Esophagus squamous epithelium (tissue), 5 donors: ENCODE measurements at regions not wholly inside any gene's neighbourhood (a gene's known extent, or its start where the extent isn't known, plus 50 kb on each side); places are given as distances from the start of the nearest gene placed in this dataset.

Experiments used
- DNase-seq: peaks from one replicate; lab custom pipeline; 2025; lab: John Stamatoyannopoulos, UW
- H3K27ac ChIP-seq, 4 donors: fragments of 200-600 bp; sonication (generic); one replicate each; pipeline ENCODE4 v1.5.1; 2016 to 2019; ENCODE audit warnings: mild to moderate bottlenecking in 1 of 4
- H3K27me3 ChIP-seq, 4 donors: fragments of 200-600 bp; sonication (generic); 1 replicate in 3 of 4; 2 replicates in 1 of 4; pipeline versions ENCODE4 v1.5.1 to v1.6.0; 2017 to 2021; ENCODE audit warnings: antibody characterized with exemption in 1 of 4
- H3K36me3 ChIP-seq, 3 donors: fragments of 200-600 bp; sonication (generic); one replicate each; pipeline ENCODE4 v1.5.1; 2016 to 2019
- H3K4me1 ChIP-seq, 3 donors: fragments of 200-600 bp; sonication (generic); one replicate each; pipeline ENCODE4 v1.5.1; 2017 to 2019
- H3K4me3 ChIP-seq, 4 donors: fragments of 200-600 bp; sonication (generic); 1 replicate in 3 of 4; 2 replicates in 1 of 4; pipeline ENCODE4 v1.5.1; 2016 to 2019; ENCODE audit warnings: mild to moderate bottlenecking in 2 of 4, moderate library complexity in 1 of 4
- H3K9me3 ChIP-seq, 3 donors: fragments of 200-600 bp; sonication (generic); one replicate each; pipeline ENCODE4 v1.5.1; 2016 to 2019
- POLR2A ChIP-seq, 4 donors: fragments of 450-650 bp; IDR thresholded peaks; one replicate each; pipeline ENCODE4 v1.6.1; 2017; ENCODE audit warnings: antibody characterized with exemption in 4 of 4, mild to moderate bottlenecking in 4 of 4, moderate library complexity in 3 of 4
- WGBS, 2 donors: methylation state at CpG; one replicate each; pipeline ENCODE4 v1.1.5; 2018; 5-methylcytosine and 5-hydroxymethylcytosine counted together
- intact Hi-C: fragments of 100-400 bp; cut with DNase I; formaldehyde crosslinking; loops from one replicate; pipeline ENCODE4 v1.15.0; 2022
- TF ChIP-seq, protein P1 (sequence below), 6 experiments: fragments of 450-650 bp in 4 of 6; fragments of 200-600 bp in 2 of 6; sonication (generic) in 2 of 6; IDR thresholded peaks; one replicate each; pipeline ENCODE4 v1.5.1; 2016 to 2019; ENCODE audit warnings: antibody characterized with exemption in 6 of 6, mild to moderate bottlenecking in 4 of 6, moderate library complexity in 4 of 6
- donor health status: DM: yes; HTN: yes; CAD: no.

DNA sequence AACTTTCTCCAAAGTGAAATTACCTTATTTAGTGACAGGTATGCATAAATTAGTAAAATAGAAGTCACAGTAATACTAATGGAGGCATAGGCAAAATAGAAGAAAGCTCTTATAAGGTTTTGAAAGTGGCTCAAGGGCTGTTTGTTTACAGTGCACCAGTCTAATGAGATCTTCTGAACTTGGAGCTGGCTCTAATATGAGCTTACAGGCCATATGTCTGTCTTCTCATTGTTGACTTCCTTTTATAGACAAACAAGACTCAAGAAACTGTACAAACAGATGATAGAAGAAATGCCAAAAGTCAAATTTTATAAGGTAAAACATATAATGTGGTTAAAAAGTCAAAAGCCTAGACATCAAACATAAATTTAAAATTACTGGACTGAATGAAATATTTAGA lies 207.5 kb upstream of the NEGR1 start:
- H3K27ac ChIP-seq = no peak overlapping the region
- no peaks in the 10 kb centered on the region for H3K9me3 ChIP-seq
- intact Hi-C loops = no loop called here
- H3K27me3 ChIP-seq = no peaks in the 10 kb centered on the region
- TF ChIP-seq, protein P1, sequence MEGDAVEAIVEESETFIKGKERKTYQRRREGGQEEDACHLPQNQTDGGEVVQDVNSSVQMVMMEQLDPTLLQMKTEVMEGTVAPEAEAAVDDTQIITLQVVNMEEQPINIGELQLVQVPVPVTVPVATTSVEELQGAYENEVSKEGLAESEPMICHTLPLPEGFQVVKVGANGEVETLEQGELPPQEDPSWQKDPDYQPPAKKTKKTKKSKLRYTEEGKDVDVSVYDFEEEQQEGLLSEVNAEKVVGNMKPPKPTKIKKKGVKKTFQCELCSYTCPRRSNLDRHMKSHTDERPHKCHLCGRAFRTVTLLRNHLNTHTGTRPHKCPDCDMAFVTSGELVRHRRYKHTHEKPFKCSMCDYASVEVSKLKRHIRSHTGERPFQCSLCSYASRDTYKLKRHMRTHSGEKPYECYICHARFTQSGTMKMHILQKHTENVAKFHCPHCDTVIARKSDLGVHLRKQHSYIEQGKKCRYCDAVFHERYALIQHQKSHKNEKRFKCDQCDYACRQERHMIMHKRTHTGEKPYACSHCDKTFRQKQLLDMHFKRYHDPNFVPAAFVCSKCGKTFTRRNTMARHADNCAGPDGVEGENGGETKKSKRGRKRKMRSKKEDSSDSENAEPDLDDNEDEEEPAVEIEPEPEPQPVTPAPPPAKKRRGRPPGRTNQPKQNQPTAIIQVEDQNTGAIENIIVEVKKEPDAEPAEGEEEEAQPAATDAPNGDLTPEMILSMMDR (IDR thresholded peaks at IDR 0.05) = no peak
- TF ChIP-seq POLR2A (IDR thresholded peaks at IDR 0.05) = no peak
- DNase-seq = no peak
- H3K4me1 ChIP-seq = no peaks in the 10 kb centered on the region
- H3K36me3 ChIP-seq = no peaks in the 10 kb centered on the region
- H3K4me3 ChIP-seq = no peak overlapping the region

DNA sequence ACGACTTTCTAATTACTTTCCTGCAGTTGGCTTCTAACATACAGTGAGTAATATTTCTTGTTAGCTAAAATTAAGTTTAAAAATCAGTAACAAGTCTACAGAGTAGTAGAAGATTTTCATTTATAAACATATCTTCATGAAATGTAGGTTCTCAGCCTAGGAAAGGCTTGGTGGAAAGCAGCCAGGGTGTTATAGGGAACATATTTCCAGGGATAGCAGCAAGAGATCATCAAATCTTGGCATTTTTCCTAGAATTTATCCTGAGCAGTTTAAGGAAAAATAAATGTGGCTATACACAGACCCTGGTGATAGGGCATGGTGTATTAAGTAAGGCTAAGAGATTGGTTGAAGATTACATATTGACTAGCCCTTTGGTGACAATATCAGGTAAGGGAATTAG lies 203.5 kb upstream of the NEGR1 start:
- intact Hi-C loops = no loop called here
- Histone ChIP-seq H3K27ac (no peak overlapping the region), H3K9me3 (no peaks in the 10 kb centered on the region), H3K4me3 (no peak overlapping the region), H3K36me3 (no peaks in the 10 kb centered on the region), H3K27me3 (no peaks in the 10 kb centered on the region), H3K4me1 (no peaks in the 10 kb centered on the region)
- WGBS, 2 donors = 10% methylated on average over 1 of the region's 1 CpG
- no peak for TF ChIP-seq POLR2A (IDR thresholded peaks at IDR 0.05)
- TF ChIP-seq, protein P1 (IDR thresholded peaks at IDR 0.05) = no peak
- DNase-seq = no peak

DNA sequence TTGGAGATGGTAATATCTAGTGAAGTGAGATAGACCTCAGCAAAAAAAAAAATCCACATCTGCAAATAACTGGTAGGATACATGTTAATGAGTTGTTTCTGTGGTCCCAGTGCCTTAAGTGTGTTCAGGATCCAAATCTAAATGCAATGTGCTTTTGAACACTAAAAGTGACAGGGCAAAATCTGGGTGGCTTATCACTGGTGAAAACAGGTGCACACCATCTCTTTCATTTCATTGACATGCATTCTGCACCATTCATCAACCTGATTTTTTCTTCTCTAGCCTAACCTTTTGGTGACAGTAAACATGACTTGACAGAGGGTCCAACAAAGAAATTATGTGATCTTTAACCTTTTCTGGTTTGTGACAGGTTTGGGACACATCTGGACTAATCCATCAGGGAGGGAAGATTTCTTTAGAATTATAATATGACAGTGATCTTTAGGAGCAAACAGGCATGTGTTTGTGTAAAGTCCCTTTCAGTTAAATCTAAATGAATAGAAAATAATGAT lies 201.6 kb upstream of the NEGR1 start:
- DNase-seq = no peak
- Histone ChIP-seq H3K9me3 (no peaks in the 10 kb centered on the region), H3K27ac (no peak overlapping the region), H3K36me3 (no peaks in the 10 kb centered on the region), H3K27me3 (no peaks in the 10 kb centered on the region), H3K4me1 (no peaks in the 10 kb centered on the region), H3K4me3 (no peak overlapping the region)
- no peak for TF ChIP-seq POLR2A (IDR thresholded peaks at IDR 0.05)
- TF ChIP-seq, protein P1 (IDR thresholded peaks at IDR 0.05) = no peak
- intact Hi-C loops = no loop called here

DNA sequence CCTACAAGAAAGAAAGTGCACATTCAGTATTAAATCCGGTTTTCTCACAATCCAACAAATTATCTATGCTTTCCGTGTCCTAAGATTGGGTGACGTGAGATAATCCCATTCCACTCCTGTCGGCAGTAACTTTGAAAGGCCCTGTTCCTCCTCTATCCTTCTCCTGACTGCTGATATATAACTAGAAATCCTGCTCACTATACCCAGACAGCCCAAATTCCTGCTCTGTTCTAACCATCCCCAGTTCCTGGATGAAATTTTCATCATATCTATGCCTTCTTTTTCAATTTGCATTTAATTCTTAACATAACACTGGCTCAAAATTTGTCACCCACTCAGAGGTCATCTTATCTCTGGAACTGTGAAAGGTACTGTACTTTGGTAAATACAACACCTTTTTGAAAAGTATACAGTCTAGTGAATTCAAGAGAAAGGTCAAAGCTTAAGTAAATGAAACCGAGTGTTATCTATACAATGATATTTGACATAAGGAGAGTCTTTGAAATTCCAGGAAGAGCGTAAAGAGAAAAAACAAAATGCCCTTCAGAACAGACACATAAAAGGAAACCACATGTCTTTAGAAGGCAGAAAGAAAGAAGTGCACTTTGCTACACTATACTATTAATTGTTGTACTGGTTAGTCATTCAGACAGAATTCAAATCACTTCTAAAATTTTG lies 200.5 kb upstream of the NEGR1 start:
- no peaks in the 10 kb centered on the region for H3K36me3 ChIP-seq
- TF ChIP-seq POLR2A (IDR thresholded peaks at IDR 0.05) = no peak
- TF ChIP-seq, protein P1 (IDR thresholded peaks at IDR 0.05) = no peak
- H3K4me1 ChIP-seq = no peaks in the 10 kb centered on the region
- H3K9me3 ChIP-seq = no peaks in the 10 kb centered on the region
- H3K4me3 ChIP-seq = no peak overlapping the region
- DNase-seq = no peak
- H3K27me3 ChIP-seq = no peaks in the 10 kb centered on the region
- 46 to 58% methylated on average over 6 of the region's 6 CpGs for WGBS, 2 donors
- H3K27ac ChIP-seq = no peak overlapping the region
- intact Hi-C loops = no loop called here

DNA sequence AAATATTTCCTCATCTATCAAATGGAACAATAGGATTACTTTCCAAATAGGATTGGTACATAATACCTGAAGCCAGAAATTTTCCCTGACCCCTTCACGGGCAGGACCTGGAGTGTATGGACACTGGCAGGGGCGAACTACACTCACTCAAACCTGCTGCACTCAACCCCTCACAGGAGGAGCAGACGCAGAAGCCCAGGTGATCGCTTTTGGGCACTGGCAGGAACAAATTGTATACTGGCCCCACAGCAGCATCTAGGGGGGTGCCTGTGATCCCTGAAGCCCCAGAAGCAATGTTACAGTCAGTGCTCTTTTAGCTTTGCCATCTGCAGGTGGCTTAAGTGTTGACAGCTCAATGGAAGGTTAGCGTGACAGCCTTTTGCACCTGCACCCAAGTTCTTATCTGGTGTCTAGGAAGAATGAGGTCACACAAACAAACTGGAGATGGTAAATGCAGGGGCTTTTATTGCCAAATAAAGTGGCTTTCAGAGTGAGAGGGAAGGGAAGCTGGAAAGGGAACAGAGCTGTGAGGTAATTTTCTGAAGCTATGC lies 199.2 kb upstream of the NEGR1 start:
- no peak overlapping the region for H3K4me3 ChIP-seq
- DNase-seq = no peak
- no peak for TF ChIP-seq POLR2A (IDR thresholded peaks at IDR 0.05)
- TF ChIP-seq, protein P1 (IDR thresholded peaks at IDR 0.05) = no peak
- no peaks in the 10 kb centered on the region for H3K27me3 ChIP-seq
- H3K9me3 ChIP-seq = no peaks in the 10 kb centered on the region
- intact Hi-C loops = no loop called here
- 57 to 77% methylated on average over 4 to 5 of the region's 5 CpGs for WGBS, 2 donors
- no peak overlapping the region for H3K27ac ChIP-seq
- no peaks in the 10 kb centered on the region for H3K36me3 ChIP-seq
- H3K4me1 ChIP-seq = no peaks in the 10 kb centered on the region
